ENCODE measurements at regions not wholly inside any gene's neighbourhood (a gene's known extent, or its start where the extent isn't known, plus 50 kb on each side); places are given as distances from the start of the nearest gene placed in this dataset.

DNA sequence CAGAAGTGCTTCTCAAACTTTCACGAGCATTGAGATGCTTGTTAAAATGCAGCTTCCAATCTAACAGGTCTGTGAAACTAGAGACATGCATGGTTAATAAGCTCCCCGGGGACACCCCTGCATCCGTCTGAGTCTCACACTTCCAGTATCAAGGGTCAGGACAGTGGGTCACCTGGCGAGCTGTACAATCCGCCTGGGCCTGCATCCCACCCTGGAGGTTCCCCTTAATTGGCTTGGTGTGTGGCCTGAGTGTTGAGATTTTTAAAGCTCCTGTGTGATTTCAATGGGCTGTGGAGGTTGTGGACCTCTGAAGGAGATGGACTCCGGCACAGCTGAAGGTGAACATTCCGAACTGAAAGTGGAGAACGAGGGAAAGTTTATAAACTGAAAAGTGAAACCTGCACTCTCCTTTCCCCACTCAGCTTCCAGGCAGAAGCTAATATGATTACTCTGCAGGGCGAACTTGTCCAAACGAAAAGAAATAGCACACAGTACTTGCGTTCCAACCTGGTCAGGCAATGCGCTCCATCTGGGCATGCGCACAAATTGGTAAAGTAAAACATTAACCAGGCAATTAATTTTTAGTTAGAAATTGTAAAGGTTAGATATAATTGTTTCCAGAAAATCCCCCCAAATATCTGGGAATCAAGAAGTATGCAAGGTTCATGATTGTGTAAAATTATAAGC, 191.7 kb upstream of the ALKAL2 start:
- TF ChIP-seq CTCF (IDR thresholded peaks at IDR 0.05; ENCODE audit: borderline replicate concordance, extremely low read depth, insufficient read depth) = no peak
- Histone ChIP-seq H3K27me3 (ENCODE audit: control insufficient read depth, insufficient read depth, low read length) (no peaks in the 10 kb centered on the region), H3K27ac (ENCODE audit: low read depth in 2 of 2, low read length in 2 of 2) (peak overlapping the region; percentile 89 to 91)

GRCh38 chr2:479031-479430, 191.1 kb upstream of the ALKAL2 start:
- Histone ChIP-seq H3K27me3 (ENCODE audit: control insufficient read depth, insufficient read depth, low read length) (no peaks in the 10 kb centered on the region), H3K27ac (ENCODE audit: low read depth in 2 of 2, low read length in 2 of 2) (peak overlapping the region; percentile 89 to 91), H3K36me3 (ENCODE audit: control insufficient read depth in 2 of 3, insufficient read depth in 3 of 3, low read length in 3 of 3) (no peaks in the 10 kb centered on the region), H3K9me3 (ENCODE audit: control insufficient read depth in 2 of 3, insufficient read depth in 1 of 3, low read length in 3 of 3) (no peaks in the 10 kb centered on the region), H3K4me3 (ENCODE audit: low read length in 3 of 3) (peak overlapping the region in 2 of 3 donors; percentile 52 to 59), H3K9ac (ENCODE audit: low read length in 3 of 3) (peak overlapping the region in 2 of 3 donors; percentile 28 to 75), H3K4me1 (ENCODE audit: control insufficient read depth in 2 of 3, insufficient read depth in 2 of 3, low read depth in 1 of 3, low read length in 3 of 3) (peaks cover 0 to 15% (median 5%) of the 10 kb centered on the region in 3 donors)
- no peak for TF ChIP-seq CTCF (IDR thresholded peaks at IDR 0.05; ENCODE audit: borderline replicate concordance, extremely low read depth, insufficient read depth)
- DNase-seq (no peak), FAIRE-seq (no peak)
- intact Hi-C loops (cut with DNase I) = no loop called here

More for the DNA sequence above, 191.7 kb upstream of the ALKAL2 start:
- Histone ChIP-seq H3K36me3 (ENCODE audit: control insufficient read depth in 2 of 3, insufficient read depth in 3 of 3, low read length in 3 of 3) (no peaks in the 10 kb centered on the region), H3K9ac (ENCODE audit: low read length in 3 of 3) (peak overlapping the region in 2 of 3 donors; percentile 28 to 75), H3K4me1 (ENCODE audit: control insufficient read depth in 2 of 3, insufficient read depth in 2 of 3, low read depth in 1 of 3, low read length in 3 of 3) (peaks cover 0 to 17% (median 5%) of the 10 kb centered on the region in 3 donors), H3K9me3 (ENCODE audit: control insufficient read depth in 2 of 3, insufficient read depth in 1 of 3, low read length in 3 of 3) (no peaks in the 10 kb centered on the region), H3K4me3 (ENCODE audit: low read length in 3 of 3) (peak overlapping the region in 2 of 3 donors; percentile 52 to 59)
- DNase-seq (peak in 3 of 5 donors; percentile 49 to 80 (median 74)), FAIRE-seq (peak; percentile 83)
- intact Hi-C loops (cut with DNase I) = no loop called here

DNA sequence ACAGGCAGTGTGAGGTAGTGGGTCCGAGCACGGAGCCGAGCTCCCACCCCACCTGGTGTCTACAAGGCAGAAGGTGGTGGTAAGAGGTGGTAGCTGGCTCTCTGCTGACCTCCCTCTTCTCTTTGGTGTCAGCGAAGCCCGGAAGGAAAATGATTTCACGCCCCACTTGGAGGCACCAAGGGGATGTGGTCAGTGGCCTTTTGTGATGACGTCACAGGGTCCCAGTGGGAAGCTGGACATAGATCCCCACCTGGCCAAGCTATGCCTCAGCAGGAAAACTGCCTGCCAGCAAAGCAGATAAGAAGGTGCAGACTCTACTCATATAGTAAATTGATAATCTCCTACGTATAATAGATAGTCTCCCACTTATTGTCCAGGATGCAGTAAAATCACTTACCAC, 183.7 kb upstream of the ALKAL2 start:
- Histone ChIP-seq H3K36me3 (ENCODE audit: control insufficient read depth in 2 of 3, insufficient read depth in 3 of 3, low read length in 3 of 3) (no peaks in the 10 kb centered on the region), H3K27ac (ENCODE audit: low read depth in 2 of 2, low read length in 2 of 2) (no peak overlapping the region), H3K9ac (ENCODE audit: low read length in 3 of 3) (no peak overlapping the region), H3K27me3 (ENCODE audit: control insufficient read depth, insufficient read depth, low read length) (peaks cover 2% of the 10 kb centered on the region), H3K4me3 (ENCODE audit: low read length in 3 of 3) (no peak overlapping the region), H3K4me1 (ENCODE audit: control insufficient read depth in 2 of 3, insufficient read depth in 2 of 3, low read depth in 1 of 3, low read length in 3 of 3) (peaks cover 0 to 3% (median 0%) of the 10 kb centered on the region in 3 donors), H3K9me3 (ENCODE audit: control insufficient read depth in 2 of 3, insufficient read depth in 1 of 3, low read length in 3 of 3) (no peaks in the 10 kb centered on the region)
- DNase-seq (no peak), FAIRE-seq (no peak)
- TF ChIP-seq CTCF (IDR thresholded peaks at IDR 0.05; ENCODE audit: borderline replicate concordance, extremely low read depth, insufficient read depth) = no peak
- intact Hi-C loops (cut with DNase I) = no loop called here
